Esophagus squamous epithelium (tissue), 5 donors: ENCODE measurements at regions not wholly inside any gene's neighbourhood (a gene's known extent, or its start where the extent isn't known, plus 50 kb on each side); places are given as distances from the start of the nearest gene placed in this dataset.

ENCODE experiments used
- DNase-seq: peaks from one replicate; lab custom pipeline; 2025; lab: John Stamatoyannopoulos, UW
- H3K27ac ChIP-seq, 4 donors: fragments of 200-600 bp; sonication (generic); one replicate each; pipeline ENCODE4 v1.5.1; 2016 to 2019; ENCODE audit warnings: mild to moderate bottlenecking in 1 of 4
- H3K27me3 ChIP-seq, 4 donors: fragments of 200-600 bp; sonication (generic); 1 replicate in 3 of 4; 2 replicates in 1 of 4; pipeline versions ENCODE4 v1.5.1 to v1.6.0; 2017 to 2021; ENCODE audit warnings: antibody characterized with exemption in 1 of 4
- H3K36me3 ChIP-seq, 3 donors: fragments of 200-600 bp; sonication (generic); one replicate each; pipeline ENCODE4 v1.5.1; 2016 to 2019
- H3K4me1 ChIP-seq, 3 donors: fragments of 200-600 bp; sonication (generic); one replicate each; pipeline ENCODE4 v1.5.1; 2017 to 2019
- H3K4me3 ChIP-seq, 4 donors: fragments of 200-600 bp; sonication (generic); 1 replicate in 3 of 4; 2 replicates in 1 of 4; pipeline ENCODE4 v1.5.1; 2016 to 2019; ENCODE audit warnings: mild to moderate bottlenecking in 2 of 4, moderate library complexity in 1 of 4
- H3K9me3 ChIP-seq, 3 donors: fragments of 200-600 bp; sonication (generic); one replicate each; pipeline ENCODE4 v1.5.1; 2016 to 2019
- POLR2A ChIP-seq, 4 donors: fragments of 450-650 bp; IDR thresholded peaks; one replicate each; pipeline ENCODE4 v1.6.1; 2017; ENCODE audit warnings: antibody characterized with exemption in 4 of 4, mild to moderate bottlenecking in 4 of 4, moderate library complexity in 3 of 4
- WGBS, 2 donors: methylation state at CpG; one replicate each; pipeline ENCODE4 v1.1.5; 2018; 5-methylcytosine and 5-hydroxymethylcytosine counted together
- intact Hi-C: fragments of 100-400 bp; cut with DNase I; formaldehyde crosslinking; loops from one replicate; pipeline ENCODE4 v1.15.0; 2022
- TF ChIP-seq, protein P1 (sequence below), 6 experiments: fragments of 450-650 bp in 4 of 6; fragments of 200-600 bp in 2 of 6; sonication (generic) in 2 of 6; IDR thresholded peaks; one replicate each; pipeline ENCODE4 v1.5.1; 2016 to 2019; ENCODE audit warnings: antibody characterized with exemption in 6 of 6, mild to moderate bottlenecking in 4 of 6, moderate library complexity in 4 of 6
- donor health status: DM: yes; HTN: yes; CAD: no.

DNA sequence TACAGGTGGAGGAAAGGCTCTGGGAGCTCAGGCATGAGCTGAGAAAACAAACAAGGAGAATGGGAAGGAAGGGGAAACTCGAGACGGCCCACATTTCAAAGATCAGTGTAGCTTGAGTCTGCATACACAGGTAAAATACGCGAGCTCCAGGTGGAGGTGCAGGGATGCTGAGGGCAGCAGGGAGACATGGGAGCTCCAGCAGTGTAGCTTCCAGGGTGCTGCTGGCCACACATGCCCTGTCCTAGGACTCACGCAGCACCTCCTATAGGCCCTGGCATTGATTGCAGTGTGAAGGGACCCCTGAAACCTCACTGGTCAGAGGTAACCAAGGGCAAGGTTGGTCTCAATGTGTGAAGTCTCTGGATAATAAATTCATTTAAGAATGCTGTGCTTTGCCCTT is 362.8 kb upstream of the HS6ST1 start:
- H3K4me3 ChIP-seq, result no peak overlapping the region
- H3K36me3 ChIP-seq, result no peaks in the 10 kb centered on the region
- no peaks in the 10 kb centered on the region for H3K27me3 ChIP-seq
- intact Hi-C loops, result no loop called here
- no peak for DNase-seq
- WGBS, 2 donors, result 75 to 85% methylated on average over 4 to 5 of the region's 5 CpGs
- no peaks in the 10 kb centered on the region for H3K9me3 ChIP-seq
- no peak overlapping the region for H3K27ac ChIP-seq
- H3K4me1 ChIP-seq, result no peaks in the 10 kb centered on the region
- TF ChIP-seq, protein P1, sequence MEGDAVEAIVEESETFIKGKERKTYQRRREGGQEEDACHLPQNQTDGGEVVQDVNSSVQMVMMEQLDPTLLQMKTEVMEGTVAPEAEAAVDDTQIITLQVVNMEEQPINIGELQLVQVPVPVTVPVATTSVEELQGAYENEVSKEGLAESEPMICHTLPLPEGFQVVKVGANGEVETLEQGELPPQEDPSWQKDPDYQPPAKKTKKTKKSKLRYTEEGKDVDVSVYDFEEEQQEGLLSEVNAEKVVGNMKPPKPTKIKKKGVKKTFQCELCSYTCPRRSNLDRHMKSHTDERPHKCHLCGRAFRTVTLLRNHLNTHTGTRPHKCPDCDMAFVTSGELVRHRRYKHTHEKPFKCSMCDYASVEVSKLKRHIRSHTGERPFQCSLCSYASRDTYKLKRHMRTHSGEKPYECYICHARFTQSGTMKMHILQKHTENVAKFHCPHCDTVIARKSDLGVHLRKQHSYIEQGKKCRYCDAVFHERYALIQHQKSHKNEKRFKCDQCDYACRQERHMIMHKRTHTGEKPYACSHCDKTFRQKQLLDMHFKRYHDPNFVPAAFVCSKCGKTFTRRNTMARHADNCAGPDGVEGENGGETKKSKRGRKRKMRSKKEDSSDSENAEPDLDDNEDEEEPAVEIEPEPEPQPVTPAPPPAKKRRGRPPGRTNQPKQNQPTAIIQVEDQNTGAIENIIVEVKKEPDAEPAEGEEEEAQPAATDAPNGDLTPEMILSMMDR (IDR thresholded peaks at IDR 0.05), result no peak
- TF ChIP-seq POLR2A (IDR thresholded peaks at IDR 0.05), result no peak

DNA sequence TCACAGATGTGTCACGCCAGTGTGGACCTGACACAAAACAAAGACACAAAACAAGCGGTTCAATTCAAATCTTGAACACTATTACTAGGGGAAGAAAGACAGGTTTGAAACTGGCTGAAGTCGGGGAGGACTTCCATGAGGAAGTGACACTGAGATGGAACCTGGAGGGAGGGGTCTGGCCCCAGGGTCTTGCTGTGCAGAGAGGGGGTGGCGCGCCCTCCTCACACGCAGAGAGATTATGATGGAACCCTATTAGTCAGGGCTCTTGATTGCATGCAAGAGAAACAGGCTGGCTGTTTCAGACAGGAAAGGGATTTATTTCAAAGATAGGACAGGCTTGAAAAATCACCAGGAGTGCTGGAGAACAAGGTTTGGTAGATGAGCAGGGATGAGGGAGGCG is 363.6 kb upstream of the HS6ST1 start:
- Histone ChIP-seq H3K36me3 (no peaks in the 10 kb centered on the region), H3K27me3 (no peaks in the 10 kb centered on the region), H3K4me3 (no peak overlapping the region), H3K9me3 (no peaks in the 10 kb centered on the region), H3K4me1 (no peaks in the 10 kb centered on the region), H3K27ac (no peak overlapping the region)
- DNase-seq, result no peak
- WGBS, 2 donors, result 82 to 86% methylated on average over 7 of the region's 7 CpGs
- no peak for TF ChIP-seq POLR2A (IDR thresholded peaks at IDR 0.05)
- TF ChIP-seq, protein P1 (IDR thresholded peaks at IDR 0.05), result no peak
- intact Hi-C loops, result no loop called here

DNA sequence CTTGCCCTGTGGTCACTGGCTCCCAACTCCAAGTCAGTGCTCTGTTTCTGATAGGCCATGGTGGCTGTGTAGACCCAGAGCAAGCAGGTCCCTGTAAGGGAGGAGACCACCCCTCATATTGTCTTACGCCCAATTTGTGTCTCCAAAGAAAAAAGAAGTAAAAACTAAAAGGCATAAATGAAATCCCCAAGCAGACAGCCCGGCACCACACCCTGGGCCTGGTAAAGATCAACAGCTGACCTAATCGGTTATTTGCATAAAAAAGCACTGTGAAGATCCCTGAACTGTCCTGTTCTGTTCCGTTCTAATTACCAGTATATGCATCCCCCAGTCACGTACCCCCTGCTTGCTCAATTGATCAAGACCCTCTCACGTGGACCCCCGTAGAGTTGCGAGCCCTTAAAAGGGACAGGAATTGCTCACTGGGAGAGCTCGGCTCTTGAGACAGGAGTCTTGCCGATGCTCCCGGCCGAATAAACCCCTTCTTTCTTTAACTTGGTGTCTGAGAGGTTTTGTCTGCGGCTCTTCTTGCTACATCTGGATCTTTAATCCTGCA is 364.1 kb upstream of the HS6ST1 start:
- no peaks in the 10 kb centered on the region for H3K27me3 ChIP-seq
- no peaks in the 10 kb centered on the region for H3K36me3 ChIP-seq
- no peak for TF ChIP-seq POLR2A (IDR thresholded peaks at IDR 0.05)
- TF ChIP-seq, protein P1 (IDR thresholded peaks at IDR 0.05), result no peak
- intact Hi-C loops, result no loop called here
- no peak overlapping the region for H3K27ac ChIP-seq
- 94 to 97% methylated on average over 12 to 13 of the region's 13 CpGs for WGBS, 2 donors
- DNase-seq, result no peak
- no peaks in the 10 kb centered on the region for H3K4me1 ChIP-seq
- no peak overlapping the region for H3K4me3 ChIP-seq
- no peaks in the 10 kb centered on the region for H3K9me3 ChIP-seq

DNA sequence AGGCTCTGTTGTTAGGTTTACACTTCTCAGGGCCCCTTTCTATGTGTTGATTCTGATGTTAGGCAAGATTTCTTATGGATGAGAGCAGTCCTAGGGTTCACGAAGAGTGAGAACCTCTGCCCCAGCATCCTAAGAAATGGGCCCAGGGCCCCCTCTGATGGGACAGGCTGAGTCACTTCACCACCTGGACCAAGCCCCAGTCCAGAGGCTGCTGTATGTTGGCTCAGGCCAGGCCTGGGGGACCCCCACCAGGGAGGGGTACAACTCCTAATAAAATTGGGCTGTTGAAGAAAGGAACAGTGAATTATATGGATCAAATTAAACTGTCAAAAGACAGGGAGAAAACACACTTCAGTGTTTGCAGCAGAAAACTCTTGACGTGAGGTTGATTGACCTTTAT is 365.9 kb upstream of the HS6ST1 start:
- Histone ChIP-seq H3K36me3 (no peaks in the 10 kb centered on the region), H3K4me3 (no peak overlapping the region), H3K4me1 (no peaks in the 10 kb centered on the region), H3K27ac (no peak overlapping the region), H3K9me3 (no peaks in the 10 kb centered on the region), H3K27me3 (no peaks in the 10 kb centered on the region)
- TF ChIP-seq, protein P1 (IDR thresholded peaks at IDR 0.05), result no peak
- no peak for TF ChIP-seq POLR2A (IDR thresholded peaks at IDR 0.05)
- WGBS, 2 donors, result 92 to 100% methylated on average over 1 of the region's 2 CpGs
- intact Hi-C loops, result no loop called here
- no peak for DNase-seq

DNA sequence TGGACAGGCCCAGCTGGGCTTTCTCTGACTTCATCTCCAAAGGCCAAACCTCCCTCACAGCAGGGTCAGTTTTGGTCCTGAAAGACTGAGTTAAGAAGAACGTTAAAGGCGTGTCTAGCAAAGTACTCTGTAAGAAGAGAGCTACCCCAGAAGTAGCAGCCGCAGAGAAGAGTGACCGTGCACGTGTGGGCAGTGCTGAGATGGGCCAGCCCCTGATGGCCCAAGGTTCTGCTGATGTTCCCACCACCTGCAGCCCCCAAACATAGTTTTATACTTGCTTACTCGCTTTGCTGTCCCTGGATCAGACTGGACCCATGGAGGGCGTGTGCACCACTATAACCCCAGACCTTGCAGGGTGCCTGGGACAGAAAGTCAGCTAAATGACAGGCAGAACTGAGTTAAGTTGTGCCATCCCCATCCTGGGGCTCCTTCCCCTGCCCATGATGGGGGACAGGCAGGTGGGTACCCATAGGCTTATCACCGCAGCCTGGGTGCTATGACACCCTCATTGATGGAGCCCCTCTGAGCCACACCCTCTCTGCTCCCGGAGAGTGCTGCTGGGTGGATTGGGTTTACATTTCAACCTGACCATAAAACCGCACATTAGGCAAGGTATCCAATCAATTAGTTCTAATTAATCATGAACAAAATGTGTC is 367.3 kb upstream of the HS6ST1 start:
- H3K4me3 ChIP-seq, result no peak overlapping the region
- no peak overlapping the region for H3K27ac ChIP-seq
- no peaks in the 10 kb centered on the region for H3K4me1 ChIP-seq
- no peaks in the 10 kb centered on the region for H3K36me3 ChIP-seq
- TF ChIP-seq, protein P1 (IDR thresholded peaks at IDR 0.05), result no peak
- no peak for TF ChIP-seq POLR2A (IDR thresholded peaks at IDR 0.05)
- H3K9me3 ChIP-seq, result no peaks in the 10 kb centered on the region
- 78 to 80% methylated on average over 9 of the region's 10 CpGs for WGBS, 2 donors
- DNase-seq, result no peak
- intact Hi-C loops, result no loop called here
- peaks cover 0 to 4% (median 0%) of the 10 kb centered on the region in 4 donors for H3K27me3 ChIP-seq
